Activated gamma-delta T cell treated with Interleukin-2 at 50 U/mL for 16 hours (primary cell): ENCODE measurements at regions not wholly inside any gene's neighbourhood (a gene's known extent, or its start where the extent isn't known, plus 50 kb on each side); places are given as distances from the start of the nearest gene placed in this dataset.
"Not testable (repeated sequence)": the region's sequence is repeated elsewhere in the genome, so short reads cannot be mapped to it uniquely, and the experiment has no call there.

Experiments
- DNase-seq: peaks from one replicate; pipeline ENCODE4 v3.0.0-alpha.2; 2020

DNA sequence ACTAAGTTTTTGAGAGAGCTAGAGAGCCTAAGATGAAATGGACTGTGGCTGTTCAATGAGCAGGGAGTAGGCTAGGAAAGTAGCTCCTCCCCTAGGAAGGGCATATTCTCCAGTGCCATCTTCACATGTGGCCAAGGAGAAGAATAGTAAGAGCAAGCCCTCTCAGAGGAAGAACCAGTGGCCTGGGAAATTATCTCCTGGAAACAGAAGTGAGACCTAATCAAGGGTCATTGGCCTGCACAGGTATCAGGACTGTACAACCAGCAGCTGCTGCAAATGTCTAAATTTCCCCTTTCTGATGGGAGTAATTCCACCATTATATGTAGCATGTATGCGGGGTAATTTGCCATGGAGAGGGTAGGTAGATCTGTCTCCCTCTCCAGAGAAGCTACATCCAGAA, 334.8 kb upstream of the RASGEF1B start:
- DNase-seq: no peak

DNA sequence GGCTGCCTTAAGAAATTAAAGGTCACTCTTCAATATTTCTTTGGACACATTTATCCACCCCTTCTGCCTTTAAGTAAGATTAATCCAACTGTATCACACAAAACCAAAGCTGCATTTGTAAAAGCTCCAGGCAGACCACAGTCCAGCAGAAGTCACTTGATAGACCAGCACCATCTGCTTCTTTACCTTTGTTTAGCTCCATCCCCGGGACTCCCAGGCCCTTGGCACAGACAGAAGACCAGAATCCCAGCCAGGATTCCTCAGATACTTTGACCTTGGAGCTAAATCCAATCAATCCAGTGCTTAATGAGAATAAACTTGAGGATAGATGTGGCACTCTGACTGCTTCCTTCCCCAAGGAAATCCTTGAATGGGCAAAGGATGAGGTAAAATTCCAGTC, 333.1 kb upstream of the RASGEF1B start:
- no peak for DNase-seq

DNA sequence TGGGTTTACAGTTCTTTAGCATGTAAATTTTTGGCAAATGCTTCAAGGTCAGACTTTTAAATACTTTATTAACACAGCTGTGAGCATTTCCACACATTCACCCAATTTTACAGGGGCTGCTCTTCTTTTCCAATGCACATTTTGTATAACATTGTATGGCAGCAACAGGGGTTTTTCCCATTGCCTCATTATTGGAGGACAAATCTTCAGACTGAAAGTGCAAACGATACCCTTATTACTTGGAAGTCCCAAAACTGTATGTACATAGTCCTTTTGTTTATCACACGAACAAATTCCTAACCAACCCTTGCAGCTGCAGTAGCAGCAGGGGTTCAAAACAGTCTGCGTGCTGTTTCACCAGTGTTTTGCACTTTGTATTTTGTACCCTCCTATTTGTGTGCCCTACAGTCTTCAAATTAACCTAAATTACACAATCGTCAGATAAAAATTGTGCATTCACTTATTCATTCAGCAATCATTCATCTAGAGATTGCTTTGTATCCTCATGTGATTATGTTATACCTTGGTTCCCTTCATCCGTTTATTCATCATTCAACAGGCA, 330.7 kb upstream of the RASGEF1B start:
- no peak for DNase-seq

DNA sequence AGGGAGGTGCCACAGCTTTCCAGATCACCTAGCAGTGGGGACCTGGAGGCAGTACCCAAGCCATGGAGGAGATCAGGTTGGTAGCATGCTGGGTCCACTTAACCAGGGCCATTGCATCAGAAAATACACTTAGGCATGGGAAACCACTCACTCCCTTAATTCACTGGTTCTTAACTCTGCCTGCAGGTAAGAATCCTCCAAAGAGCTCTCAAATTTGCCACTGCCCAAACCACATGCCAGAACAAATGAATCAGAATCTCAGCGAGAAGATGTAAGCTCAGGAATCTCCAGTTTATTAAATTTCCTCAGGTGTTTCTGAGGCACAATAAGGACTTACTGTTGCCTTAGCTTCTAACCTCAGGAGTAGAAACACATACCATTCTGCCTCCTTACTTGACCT, 327.7 kb upstream of the RASGEF1B start:
- no peak for DNase-seq

DNA sequence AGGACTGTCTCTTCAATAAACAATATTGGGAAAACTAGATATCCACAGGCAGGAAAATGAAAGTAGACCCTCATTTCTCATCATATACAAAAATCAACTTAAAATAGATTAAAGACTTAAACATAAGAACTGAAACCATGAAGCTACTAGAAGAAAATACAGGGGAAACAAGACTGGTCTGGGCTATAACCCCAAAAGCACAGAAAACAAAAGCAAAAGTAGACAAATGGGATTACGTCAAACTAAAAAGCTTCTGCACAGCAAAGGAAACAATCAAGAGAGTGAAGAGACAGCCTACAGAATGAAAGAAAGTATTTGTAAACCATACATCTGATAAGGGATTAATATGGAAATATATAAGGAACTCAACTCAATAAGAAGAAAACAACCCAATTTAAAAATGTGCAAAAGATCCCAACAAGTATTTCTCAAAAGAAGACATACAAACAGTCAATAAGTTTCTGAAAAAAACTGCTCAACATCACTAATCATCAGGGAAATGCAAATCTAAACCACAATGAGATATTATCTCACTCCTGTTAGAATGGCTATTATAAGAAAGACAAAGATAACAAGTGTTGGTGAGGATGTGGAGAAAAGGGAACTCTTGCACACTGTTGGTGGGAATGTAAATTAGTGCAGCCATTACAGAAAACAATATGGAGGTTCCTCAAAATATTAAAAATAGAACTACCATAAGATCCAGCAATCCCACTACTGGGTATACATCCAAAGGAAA, 325.3 kb upstream of the RASGEF1B start:
- DNase-seq: no peak

DNA sequence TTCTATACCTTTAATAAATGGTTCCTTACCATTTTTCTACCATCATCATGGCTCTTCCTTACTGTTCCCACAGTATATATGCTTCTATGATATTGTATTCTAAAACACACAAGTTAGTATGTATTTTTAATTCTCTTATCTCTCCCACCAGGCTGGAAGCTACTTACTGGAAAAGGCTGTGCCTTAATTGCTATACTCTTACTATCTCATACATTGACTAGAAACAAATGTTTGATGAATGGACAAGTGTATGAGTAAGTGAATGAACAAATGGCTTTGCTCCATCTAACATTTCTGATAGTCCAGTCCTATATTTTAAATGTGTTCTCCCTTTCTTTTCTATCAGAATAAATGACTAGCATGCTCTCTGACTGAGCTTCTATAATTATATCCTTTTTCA, 320.8 kb upstream of the RASGEF1B start:
- DNase-seq: no peak

DNA sequence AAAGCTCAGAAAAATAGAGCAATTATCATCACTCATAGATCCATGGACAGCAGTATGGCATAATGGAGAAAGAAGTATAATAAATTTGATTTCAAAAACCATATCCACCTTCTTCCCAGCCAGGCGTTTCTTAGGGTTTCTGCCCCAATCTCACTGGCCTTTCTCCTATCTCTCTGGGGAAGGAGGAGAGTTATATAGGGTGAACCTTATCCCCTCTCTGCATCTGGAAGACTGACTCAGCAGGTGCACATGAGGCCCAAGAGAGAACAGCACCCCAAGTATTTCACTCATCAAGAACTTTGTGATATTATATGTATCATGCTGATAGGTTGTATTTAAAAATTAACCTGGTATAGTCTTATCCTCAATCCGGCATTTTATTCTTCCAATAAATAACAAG, 318.8 kb upstream of the RASGEF1B start:
- DNase-seq: no peak

DNA sequence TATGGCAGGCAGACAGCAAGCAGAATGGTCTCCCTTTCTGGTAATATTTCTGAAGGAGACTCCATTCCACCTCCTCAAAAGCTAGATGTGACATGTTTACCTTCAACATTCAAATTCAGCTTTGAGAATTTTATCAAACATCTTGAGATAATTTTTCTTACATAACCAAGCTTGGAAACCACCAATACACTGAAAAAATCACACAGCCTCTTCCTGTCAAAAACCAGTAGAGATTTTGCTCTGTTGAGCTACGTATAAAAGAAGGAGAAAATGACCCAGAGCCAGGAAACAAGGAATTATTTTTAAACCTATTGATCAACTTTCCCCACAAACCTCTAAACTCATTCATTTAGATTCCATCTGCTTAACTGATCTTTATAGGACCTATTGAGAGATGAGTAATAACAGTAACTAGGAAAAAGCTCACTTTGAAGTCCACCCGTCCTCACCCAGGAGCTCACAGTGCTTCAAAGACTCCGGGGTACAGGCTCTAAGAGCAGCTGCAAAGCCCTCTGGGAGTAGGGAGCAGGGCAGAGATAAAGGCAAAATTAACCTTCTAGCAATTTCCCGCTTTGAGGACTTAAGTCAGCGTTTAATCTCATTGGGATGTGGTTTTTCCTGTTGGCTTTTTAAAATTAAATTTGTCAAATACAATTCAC, 318.2 kb upstream of the RASGEF1B start:
- DNase-seq: no peak

DNA sequence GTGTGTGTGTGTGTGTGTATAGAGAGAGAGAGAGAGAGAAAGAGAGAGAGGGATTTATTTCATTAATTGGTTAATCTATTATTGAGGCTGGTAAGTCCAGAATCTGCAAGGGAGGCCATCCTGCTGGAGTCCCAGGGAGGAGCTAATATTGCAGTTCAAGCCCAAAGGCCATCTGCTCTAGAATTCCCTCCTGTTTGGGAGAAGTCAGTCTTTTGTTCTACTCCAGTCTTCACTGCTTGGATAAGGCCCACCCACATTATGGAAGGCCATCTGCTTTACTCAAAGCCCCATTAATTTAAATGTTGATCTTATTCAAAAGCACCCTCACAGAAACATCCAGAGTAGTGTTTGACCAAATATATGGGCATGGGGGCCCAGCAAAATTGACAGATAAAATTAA, 317.5 kb upstream of the RASGEF1B start:
- DNase-seq: no peak

DNA sequence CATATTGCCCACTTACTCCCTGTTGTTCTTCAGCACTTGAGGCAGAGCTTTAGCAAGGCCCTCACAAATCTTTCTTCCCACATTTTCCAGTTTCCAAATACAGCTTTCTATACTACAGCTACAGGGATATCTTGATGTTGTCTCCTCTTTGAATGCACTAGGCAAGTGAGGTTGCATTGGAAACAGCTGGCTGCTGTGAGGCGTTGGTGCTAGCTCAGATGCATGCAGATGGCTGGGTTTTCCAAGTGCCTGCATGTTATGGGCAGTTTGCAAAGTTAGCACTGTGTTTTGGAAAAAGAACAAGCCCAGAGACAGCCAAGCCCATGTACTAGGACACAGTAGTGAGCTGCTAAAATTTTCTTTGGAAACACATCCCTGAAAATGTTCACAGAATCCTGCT, 315.1 kb upstream of the RASGEF1B start:
- DNase-seq: no peak

DNA sequence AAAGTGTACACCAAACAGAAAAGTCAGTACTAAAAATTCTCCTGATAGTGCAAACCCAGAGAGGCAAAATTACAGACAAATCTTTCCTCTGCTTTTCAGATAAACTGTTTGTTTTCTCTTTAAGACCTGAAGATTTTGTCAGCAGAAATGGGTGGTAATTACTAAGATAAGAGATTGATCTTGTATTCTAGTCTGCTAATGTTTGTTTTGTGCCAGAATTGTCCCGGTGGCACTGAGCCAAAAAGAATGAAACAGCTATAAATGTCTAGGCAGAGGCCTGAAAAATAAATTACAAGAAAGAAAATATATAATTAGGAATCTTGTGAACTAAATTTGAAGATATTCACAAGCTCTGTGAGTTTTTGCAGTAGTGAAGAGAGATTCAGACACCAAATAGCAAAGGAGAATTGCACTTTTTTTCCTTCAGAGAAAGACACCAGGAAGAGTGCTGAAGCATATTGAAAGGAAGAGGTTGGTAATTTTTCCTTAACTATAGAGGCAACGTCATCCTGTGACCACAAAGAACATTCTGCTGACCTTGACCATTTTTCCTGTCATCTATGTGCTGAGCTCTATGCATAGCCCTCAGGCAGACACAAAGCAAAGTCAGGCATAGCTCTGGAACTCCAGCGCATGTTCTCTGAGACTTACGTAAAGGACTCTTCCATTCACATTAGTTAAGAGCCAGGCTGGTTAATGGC, 314.5 kb upstream of the RASGEF1B start:
- no peak for DNase-seq

DNA sequence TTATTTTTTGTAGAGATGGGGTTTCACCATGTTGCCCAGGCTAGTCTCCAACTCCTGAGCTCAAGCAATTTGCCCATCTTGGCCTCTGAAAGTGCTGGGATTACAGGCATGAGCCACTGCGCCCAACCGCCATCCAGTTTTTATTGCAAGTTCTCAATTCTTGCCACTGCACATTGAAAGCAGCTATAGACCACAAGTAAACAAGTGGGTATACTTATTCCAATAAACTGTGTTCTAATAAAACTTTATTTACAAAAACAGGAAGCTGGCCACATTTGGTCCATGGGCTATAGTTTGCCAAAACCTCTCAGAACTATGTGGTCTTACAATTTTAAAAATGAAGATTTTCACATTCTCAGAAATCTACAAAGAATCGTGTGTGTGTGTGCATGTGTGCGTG, 313.6 kb upstream of the RASGEF1B start:
- DNase-seq: no peak

DNA sequence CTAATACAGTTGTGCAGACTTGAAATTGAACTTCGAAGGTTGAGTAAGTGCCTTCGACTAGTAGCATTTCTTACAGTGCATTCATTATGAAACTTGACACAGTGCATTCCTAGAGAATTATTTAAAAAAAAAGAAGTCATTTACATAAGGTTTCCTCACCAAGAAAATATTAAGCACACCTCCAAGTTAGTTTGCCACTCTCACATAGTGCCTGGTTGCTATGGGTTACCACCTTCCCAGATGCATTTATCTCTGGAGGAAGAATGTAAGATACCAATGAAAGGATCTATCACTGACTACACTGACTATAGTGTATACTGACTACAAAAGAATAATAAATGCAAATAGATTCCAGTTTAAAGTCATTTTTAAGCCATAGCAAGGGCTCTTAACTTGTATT, 311.9 kb upstream of the RASGEF1B start:
- DNase-seq: no peak

DNA sequence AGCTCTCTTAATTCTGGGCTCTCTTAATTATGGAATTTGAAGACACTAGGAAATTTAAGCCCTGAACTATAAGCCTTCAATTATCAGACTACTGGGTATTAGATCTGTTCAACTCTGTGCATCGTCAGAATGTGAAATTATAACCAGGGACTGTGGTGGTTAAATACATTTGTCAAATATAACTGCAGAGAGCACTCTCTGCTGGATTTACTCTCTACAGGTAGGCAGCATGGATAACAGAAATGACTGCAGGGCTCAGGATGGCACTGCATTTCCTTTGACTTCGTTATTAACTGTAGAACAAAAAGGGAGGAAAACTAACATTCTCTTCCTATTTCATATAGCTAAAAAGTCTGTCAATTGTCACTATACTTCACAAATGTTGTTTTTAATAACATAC, 310.1 kb upstream of the RASGEF1B start:
- no peak for DNase-seq

DNA sequence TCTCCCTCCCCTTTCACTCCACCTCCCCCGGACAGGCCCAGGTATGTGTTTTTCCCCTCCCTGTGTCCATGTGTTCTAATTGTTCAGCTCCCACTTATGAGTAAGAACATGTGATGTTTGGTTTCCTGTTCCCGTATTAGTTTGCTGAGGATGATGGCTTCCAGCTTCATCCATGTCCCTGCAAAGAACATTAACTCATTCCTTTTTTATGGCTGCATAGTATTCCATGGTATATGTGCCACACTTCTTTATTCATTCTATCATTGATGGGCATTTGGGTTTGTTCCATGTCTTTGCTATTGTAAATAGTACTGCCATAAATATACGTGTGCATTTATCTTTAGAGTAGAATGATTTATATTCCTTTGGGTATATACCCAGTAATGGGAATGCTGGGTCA, 306.0 kb upstream of the RASGEF1B start:
- not testable (repeated sequence) for DNase-seq

DNA sequence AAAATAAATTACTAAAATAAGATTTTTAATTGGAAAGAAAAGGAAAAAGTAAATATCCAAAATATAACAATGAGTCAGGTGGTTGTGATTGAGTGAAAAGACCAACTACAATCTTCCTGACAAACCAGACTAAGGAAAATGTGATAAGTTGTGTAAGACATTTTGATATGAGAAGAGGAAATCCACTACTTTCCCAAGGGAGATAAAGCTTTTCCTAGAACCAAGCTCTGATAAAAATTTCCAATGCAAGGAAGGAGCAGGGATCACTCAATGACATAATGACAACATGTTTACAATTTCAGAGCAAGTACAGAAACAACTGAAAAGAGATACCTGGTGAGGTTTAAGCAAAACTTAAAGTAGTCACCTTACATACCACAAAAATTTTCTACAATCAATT, 305.1 kb upstream of the RASGEF1B start:
- DNase-seq: no peak

DNA sequence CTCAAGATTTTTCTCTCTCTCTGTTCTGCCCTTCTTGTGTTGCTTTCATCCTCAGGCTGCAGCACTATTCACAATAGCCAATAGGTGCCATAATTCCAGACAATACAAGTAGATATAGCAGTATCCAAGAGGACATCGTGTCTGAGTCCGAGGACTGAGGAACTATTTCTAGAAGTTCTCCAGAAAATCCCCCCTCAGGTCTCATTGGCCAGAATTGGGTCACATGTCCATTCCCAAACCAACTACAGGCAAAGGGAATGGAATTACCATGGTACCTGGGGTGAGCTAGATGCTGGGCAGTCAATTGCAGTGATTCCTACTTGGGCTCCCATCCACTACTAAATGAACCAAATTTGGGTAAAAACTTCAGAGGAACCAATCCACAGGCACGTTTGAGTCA, 301.9 kb upstream of the RASGEF1B start:
- no peak for DNase-seq

DNA sequence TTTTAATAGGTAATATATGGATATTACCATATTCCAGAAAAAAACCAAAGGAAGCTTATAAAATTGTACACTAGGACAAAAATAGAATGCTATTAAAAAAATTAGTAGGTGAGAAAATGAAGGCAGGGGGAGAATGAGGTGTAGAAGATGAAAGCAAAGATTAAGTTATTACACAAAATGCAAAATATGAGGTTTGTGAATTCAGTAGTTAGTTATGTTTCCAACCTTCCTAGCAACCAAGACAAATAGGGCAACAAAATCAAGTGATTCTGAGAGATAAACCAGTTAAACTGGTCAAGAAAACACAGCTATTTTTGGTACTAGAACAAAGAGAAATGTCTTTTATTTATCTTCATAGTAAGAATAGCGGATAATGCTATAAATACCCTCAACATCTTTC, 300.0 kb upstream of the RASGEF1B start:
- no peak for DNase-seq

DNA sequence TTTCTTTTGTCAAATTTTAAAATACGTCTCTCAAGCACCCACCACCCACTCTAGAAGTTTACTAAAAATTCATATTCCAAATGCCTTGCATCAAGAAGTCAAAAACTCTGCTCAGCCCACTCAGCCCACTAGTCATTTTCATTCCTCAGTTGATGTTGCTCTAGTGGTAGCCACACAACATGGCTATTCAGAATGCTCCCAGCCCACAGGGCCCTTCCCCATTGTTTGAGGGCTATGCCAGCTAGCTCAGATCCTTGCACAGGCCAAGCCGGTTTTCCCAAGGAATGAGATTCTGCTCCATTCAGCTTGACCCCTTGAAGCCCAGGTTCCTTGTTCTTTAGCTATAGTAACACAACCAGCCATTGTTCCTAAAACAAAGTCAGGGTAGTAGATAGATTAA, 297.5 kb upstream of the RASGEF1B start:
- DNase-seq: no peak

DNA sequence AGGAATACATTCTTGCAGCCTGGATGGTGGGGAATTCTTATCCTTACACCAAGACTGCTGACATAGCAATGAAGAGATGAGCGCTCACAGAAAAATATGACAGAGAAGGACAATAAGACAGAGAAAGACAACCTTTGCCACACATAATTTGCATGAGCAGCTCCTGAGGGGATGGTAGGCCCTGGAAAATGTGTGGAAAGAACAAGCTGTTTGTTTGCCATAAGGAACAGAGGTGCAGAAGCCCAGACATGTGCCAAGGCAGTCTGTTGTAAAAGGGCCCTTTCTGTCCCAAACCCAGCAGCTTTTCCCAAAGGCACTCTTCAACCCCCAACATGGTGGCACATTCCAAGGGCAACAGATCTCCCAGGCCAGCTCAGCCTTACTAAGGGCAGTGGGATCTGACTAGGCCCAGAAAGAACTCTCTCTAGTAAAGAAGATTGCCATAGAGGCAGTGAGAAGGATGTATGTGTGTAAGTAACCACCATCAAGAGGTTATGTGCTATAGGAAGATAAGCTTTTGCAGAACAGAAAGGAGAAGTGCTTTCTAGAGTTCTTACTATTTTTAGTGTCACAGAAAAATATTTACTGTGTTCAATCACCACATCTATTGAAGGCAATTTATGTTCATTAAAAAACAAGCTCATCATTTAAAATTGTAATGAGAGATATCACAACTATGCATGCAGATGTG, 287.0 kb upstream of the RASGEF1B start:
- no peak for DNase-seq

DNA sequence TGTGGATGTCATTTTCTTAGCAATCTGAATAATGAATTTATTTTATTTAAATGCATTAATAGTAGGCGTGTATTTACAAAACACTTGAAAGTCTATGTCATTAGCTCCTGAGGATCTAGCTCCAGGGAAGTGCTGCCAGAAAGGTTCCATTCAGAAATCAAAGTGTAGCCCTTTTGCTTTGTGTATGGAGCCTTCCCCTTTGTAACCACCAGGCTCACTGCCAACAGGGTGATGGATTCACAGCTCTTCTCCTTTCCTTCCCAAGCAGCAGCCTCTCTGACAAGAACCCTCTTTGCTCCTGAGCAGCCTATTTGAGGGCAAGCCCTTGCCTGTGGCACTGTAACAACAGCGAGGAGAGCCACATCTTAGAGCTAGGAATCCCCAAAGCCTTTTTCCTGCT, 286.0 kb upstream of the RASGEF1B start:
- no peak for DNase-seq

DNA sequence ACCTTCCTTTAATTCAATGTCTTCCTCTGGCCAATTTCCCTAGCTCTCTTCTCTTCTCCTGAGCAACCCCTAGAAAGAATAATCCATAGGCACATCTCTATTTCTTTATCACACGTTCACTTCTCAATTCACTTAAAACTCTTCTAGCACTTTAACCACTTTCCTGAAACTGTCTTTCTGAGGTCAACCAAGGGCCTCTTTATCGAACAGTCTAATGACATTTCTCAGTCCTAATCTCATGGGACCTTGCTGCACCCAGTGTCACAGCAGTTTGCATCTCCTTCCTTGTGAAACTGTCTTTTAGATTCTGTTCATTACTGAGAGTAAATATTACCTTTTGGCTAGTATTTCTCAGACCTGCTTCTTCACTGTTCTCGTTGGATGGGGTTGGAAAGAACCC, 285.3 kb upstream of the RASGEF1B start:
- no peak for DNase-seq

DNA sequence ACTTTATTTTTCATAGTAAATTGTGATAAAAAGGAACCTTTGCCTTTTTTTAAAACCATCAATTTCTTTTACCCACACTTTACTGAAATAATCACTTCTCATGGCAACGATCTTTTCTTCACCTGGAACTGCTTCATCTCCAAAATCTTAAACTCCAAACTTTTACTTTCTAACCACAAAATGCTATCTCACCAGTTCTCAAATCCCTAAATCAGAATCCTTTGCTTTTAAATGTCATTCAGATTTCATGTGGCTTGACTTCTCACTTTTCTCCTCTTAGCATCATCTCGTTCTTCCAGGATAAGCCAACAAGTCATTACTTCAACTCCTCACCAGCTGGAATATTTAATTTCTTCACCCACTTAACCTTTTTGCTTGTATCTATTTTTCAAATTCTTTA, 284.3 kb upstream of the RASGEF1B start:
- DNase-seq: no peak
